KOPT-K1 (cell line): ENCODE measurements at regions not wholly inside any gene's neighbourhood (a gene's known extent, or its start where the extent isn't known, plus 50 kb on each side); places are given as distances from the start of the nearest gene placed in this dataset.

ENCODE experiments used
- H3K27ac ChIP-seq: fragments of 200-600 bp; sonication (generic); 2 replicates; pipeline ENCODE4 v1.5.1; 2016; ENCODE audit warnings: antibody characterized with exemption, mild to moderate bottlenecking, low read depth, low read length; ENCODE audit not compliant: poor library complexity, severe bottlenecking
- H3K36me3 ChIP-seq: fragments of 200-600 bp; sonication (generic); 2 replicates; pipeline ENCODE4 v1.5.1; 2017; ENCODE audit warnings: antibody characterized with exemption, mild to moderate bottlenecking, low read length, moderate library complexity; ENCODE audit not compliant: insufficient read depth
- H3K9me3 ChIP-seq: fragments of 200-600 bp; sonication (generic); 2 replicates; pipeline ENCODE4 v1.5.1; 2017; ENCODE audit warnings: antibody characterized with exemption, low read length, mild to moderate bottlenecking; ENCODE audit not compliant: insufficient read depth, poor library complexity, severe bottlenecking

GRCh38 chr9:21557428-21557768, 75.3 kb upstream of the IFNE start:
- H3K9me3 ChIP-seq: no peaks in the 10 kb centered on the region
- H3K27ac ChIP-seq: no peak overlapping the region
- H3K36me3 ChIP-seq: no peaks in the 10 kb centered on the region

- Histone ChIP-seq H3K9me3 (no peaks in the 10 kb centered on the region), H3K27ac (no peak overlapping the region), H3K36me3 (no peaks in the 10 kb centered on the region)
Observed at GRCh38 chr9:21558079-21558478, 76.0 kb upstream of the IFNE start.

DNA sequence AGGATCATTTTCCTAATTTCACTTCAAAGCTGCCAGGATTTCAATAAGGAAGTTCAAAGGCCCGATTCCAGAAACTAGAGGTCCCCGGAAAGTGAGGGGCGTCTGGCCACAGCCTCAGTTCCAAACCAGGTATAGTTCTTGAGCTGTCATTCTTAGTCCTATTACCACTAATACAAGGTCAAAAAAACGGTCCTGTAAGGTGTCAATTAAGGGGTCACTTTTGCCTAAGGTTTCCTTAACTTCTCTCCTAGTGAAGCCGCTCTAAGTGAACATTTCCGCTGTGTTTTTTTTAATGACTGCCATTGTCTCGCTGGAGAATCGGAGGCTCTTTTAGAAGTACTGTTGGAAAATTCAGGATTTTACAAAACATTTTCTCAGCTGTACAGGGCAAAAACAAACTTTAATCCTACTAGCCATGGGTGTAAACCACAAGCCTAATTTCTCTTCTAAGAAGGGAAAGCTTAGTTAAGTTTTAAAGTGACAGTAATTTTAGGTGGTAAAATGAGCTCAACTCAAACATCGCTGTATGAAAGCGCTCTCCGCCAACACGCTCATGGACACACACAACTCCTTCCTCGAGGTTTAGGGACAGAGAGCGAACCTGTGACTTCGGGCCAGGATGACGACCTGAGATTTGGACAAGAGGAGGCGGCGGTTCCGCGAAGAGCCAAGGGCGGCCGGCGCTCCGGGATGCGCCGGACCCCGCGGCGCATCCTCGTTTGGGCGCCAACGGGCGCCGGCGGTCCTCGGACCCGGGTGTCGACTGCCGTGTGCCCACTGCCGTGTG, 76.7 kb upstream of the IFNE start:
- Histone ChIP-seq H3K27ac (no peak overlapping the region), H3K36me3 (no peaks in the 10 kb centered on the region)

GRCh38 chr9:21559402-21560280, 77.5 kb upstream of the IFNE start:
- Histone ChIP-seq H3K9me3 (no peaks in the 10 kb centered on the region), H3K27ac (no peak overlapping the region), H3K36me3 (no peaks in the 10 kb centered on the region)

More for the DNA sequence above, 76.7 kb upstream of the IFNE start:
- H3K9me3 ChIP-seq: no peaks in the 10 kb centered on the region

- Histone ChIP-seq H3K36me3 (no peaks in the 10 kb centered on the region), H3K27ac (no peak overlapping the region), H3K9me3 (no peaks in the 10 kb centered on the region)
Observed at GRCh38 chr9:21560281-21560745, 78.2 kb upstream of the IFNE start.

DNA sequence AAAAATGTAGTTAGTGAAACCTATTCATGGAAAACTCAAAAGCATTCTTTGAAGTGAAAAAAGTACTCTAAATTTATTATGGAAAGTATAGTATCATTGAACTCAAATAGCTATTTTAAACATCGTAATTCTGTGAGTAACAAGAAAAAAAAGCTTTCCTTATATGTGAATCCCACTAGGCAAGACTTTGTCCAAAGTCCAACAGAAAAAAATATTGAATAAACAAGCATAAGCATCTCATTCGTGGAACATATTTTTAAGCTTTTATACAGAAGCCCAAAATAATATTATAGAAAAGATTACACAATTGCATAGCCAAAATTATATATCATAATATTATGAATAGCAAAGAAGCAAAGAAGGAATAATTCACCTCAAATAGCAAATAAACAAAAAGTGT, 79.4 kb upstream of the IFNE start:
- no peaks in the 10 kb centered on the region for H3K36me3 ChIP-seq
- no peak overlapping the region for H3K27ac ChIP-seq
- no peaks in the 10 kb centered on the region for H3K9me3 ChIP-seq

DNA sequence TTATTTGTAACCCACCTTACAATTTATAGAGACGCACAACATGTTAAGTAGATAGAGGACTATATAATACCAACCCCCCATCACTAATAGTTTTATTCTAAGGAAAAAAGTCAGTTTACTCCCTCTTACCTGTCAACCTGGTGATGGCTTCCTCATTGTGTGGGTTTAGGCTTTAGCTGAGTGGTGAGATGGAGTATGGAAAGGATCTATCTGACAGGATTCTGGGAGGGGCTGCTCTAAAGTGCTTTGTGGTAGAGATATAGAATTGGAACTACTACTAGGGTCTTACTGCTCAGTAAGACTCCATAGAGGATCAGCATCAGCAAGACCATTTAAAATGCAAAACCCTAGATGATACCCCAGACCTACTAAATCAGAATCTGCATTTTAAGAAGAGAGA, 82.1 kb upstream of the IFNE start:
- no peaks in the 10 kb centered on the region for H3K9me3 ChIP-seq
- no peaks in the 10 kb centered on the region for H3K36me3 ChIP-seq
- H3K27ac ChIP-seq: no peak overlapping the region

DNA sequence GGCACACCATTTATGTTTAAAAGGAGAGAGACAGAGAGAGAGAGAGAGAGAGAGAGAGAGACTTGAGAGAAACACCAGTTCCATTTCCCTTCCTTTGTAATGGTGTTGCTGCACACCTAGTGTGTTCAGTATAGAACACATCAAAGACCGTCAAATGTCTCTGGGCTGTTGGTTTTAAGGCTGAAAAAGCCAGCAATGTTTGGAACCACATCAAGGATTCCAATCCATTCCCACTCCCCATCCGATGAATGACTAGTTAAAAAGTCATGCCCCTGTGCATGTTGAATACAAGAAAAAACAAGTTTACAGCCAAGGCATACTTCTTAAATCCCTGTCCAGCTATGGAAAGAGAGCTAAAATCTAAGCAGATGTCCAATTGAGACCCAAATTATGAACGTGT, 83.0 kb upstream of the IFNE start:
- Histone ChIP-seq H3K36me3 (no peaks in the 10 kb centered on the region), H3K9me3 (no peaks in the 10 kb centered on the region), H3K27ac (no peak overlapping the region)

DNA sequence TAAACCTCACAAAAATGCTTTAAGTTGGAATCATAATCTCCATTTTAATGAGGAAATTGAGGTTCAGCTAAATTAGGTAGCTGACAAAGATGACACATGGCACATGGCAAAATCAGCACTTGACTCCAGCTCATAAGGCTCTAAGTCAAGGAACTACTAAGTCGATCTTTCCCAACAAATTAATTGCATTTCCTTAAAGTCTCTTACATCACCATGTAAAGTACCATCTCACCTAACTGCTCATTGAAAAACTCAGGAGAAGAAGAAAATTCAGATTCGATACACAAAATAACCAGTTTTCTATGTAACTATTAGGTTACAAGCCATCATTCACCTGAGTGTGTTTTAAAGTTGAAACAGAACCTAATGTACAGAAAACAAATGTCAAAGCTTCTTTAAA, 85.8 kb upstream of the IFNE start:
- H3K9me3 ChIP-seq: no peaks in the 10 kb centered on the region
- no peak overlapping the region for H3K27ac ChIP-seq
- no peaks in the 10 kb centered on the region for H3K36me3 ChIP-seq

DNA sequence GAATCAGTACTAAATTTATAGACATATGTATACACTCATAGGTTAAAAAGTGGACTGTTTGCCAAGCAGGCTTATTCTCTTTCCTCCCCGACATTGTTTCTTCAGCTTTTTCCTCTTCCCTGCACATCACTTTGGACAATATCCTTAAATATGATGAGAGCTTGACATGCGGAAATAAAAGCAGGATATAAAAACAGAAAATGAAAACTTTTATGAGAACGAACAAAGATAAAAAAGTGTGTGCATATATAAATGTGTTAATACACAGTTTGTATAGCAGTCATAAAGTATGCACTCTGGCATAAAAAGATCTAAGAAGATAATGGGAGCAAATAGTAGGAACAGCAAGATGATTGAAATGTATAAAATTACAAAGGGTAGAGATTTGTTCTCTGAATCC, 86.4 kb upstream of the IFNE start:
- Histone ChIP-seq H3K36me3 (no peaks in the 10 kb centered on the region), H3K9me3 (no peaks in the 10 kb centered on the region)

GRCh38 chr9:21569721-21570120, 87.6 kb upstream of the IFNE start:
- Histone ChIP-seq H3K9me3 (no peaks in the 10 kb centered on the region), H3K27ac (no peak overlapping the region), H3K36me3 (no peaks in the 10 kb centered on the region)

More for the DNA sequence above, 86.4 kb upstream of the IFNE start:
- H3K27ac ChIP-seq: no peak overlapping the region

DNA sequence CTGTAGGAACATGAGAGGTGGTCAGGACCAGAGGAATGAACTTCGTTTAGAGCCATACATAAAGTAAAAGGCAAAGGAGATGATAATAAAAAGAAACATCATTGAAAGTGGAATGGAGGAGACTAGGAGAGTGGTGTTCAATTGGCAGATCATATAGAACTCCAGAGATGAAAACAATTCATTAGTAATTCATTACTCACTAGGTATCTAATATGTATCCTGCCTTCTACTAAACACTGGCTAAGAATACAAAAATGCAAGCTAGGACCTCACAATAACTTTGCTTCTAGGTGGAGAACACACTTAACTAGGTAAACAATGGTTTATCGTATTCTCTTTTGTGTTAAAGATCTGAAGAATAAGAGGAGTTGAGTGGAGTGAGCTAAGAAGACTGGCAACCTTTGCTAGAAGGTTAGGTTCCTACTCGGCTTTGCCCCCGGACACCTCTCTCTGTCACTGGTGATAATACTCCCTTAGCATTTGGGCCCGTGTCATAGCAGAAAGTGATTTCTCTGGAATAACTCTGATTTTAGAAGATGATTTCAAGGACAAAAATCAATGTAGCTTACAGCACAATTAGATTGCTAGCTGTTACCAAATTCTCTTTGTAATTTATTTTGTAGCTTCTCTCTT, 88.6 kb upstream of the IFNE start:
- Histone ChIP-seq H3K27ac (no peak overlapping the region), H3K36me3 (no peaks in the 10 kb centered on the region), H3K9me3 (no peaks in the 10 kb centered on the region)

DNA sequence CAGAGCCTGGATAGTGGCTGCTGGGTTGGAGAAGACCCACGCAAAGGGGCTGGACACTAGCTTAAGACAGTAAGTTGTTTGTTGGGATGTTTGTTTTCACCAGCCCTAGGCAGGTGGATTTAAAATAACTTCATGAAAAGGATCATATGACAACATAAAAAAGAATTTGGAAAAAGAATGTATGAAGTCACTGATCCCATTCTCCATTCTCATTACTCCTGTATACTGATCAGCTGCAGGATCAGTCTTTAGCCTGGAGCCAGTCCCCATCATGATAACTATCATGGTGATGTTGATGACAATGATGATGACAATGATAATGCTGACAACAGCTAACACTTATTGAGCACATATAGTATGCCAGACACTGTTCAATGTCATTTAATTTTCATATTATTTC, 92.1 kb upstream of the IFNE start:
- H3K36me3 ChIP-seq: no peaks in the 10 kb centered on the region
- H3K27ac ChIP-seq: no peak overlapping the region
- H3K9me3 ChIP-seq: no peaks in the 10 kb centered on the region

GRCh38 chr9:21576331-21577189, 94.4 kb upstream of the IFNE start:
- Histone ChIP-seq H3K27ac (no peak overlapping the region), H3K36me3 (no peaks in the 10 kb centered on the region), H3K9me3 (no peaks in the 10 kb centered on the region)
